Neural progenitor cell (in vitro differentiated cells): ENCODE measurements at regions not wholly inside any gene's neighbourhood (a gene's known extent, or its start where the extent isn't known, plus 50 kb on each side); places are given as distances from the start of the nearest gene placed in this dataset.
A peak's percentile ranks its signal among the peaks of the same experiment; 100 is the strongest.

Experiments used
- DNase-seq: peaks from one replicate; pipeline ENCODE4 v3.0.0-alpha.2; 2016; ENCODE audit warnings: low spot score
- H2AFZ ChIP-seq: fragments of 200-600 bp; sonication (generic); replicated peaks from 2 replicates; pipeline ENCODE4 v1.6.1; 2016; ENCODE audit warnings: antibody characterized with exemption
- H3F3A ChIP-seq: fragments of 200-600 bp; sonication (generic); 2 replicates; pipeline ENCODE4 v1.6.1; 2016; ENCODE audit warnings: antibody characterized with exemption, low read depth
- H3K27ac ChIP-seq: fragments of 200-600 bp; sonication (generic); 2 replicates; pipeline ENCODE4 v1.5.1; 2016; ENCODE audit warnings: mild to moderate bottlenecking
- H3K27me3 ChIP-seq: fragments of 200-600 bp; sonication (generic); 2 replicates; pipeline ENCODE4 v1.6.1; 2016; ENCODE audit warnings: mild to moderate bottlenecking, moderate library complexity
- H3K36me3 ChIP-seq: fragments of 200-600 bp; sonication (generic); 2 replicates; pipeline ENCODE4 v1.5.1; 2016
- H3K4me1 ChIP-seq: fragments of 200-600 bp; sonication (generic); 2 replicates; pipeline ENCODE4 v1.6.1; 2016; ENCODE audit warnings: mixed run types
- H3K4me2 ChIP-seq: fragments of 200-600 bp; sonication (generic); 2 replicates; pipeline ENCODE4 v1.6.1; 2016
- H3K4me3 ChIP-seq: fragments of 200-600 bp; sonication (generic); 2 replicates; pipeline ENCODE4 v1.5.1; 2016
- H3K79me2 ChIP-seq: fragments of 200-600 bp; sonication (generic); 2 replicates; pipeline ENCODE4 v1.6.1; 2016; ENCODE audit warnings: low read depth
- H3K9ac ChIP-seq: fragments of 200-600 bp; sonication (generic); 2 replicates; pipeline ENCODE4 v1.6.1; 2016
- H3K9me3 ChIP-seq: fragments of 200-600 bp; sonication (generic); 2 replicates; pipeline ENCODE4 v1.5.1; 2016; ENCODE audit warnings: low read depth
- H4K20me1 ChIP-seq: fragments of 200-600 bp; sonication (generic); 2 replicates; pipeline ENCODE4 v1.6.1; 2016; ENCODE audit warnings: low read depth
- H3K27ac Mint-ChIP-seq: 3 replicates; pipeline ENCODE4 v1.8.0; 2021; ENCODE audit warnings: mixed read lengths
- H3K27me3 Mint-ChIP-seq: 2 replicates; pipeline ENCODE4 v1.8.0; 2022; ENCODE audit warnings: low read depth, mild to moderate bottlenecking, inconsistent platforms, moderate library complexity, mixed read lengths; ENCODE audit not compliant: insufficient read depth
- H3K36me3 Mint-ChIP-seq: 3 replicates; pipeline ENCODE4 v1.8.0; 2021; ENCODE audit warnings: mixed read lengths
- H3K4me1 Mint-ChIP-seq: 3 replicates; pipeline ENCODE4 v1.8.0; 2021; ENCODE audit warnings: mixed read lengths
- H3K4me3 Mint-ChIP-seq: 3 replicates; pipeline ENCODE4 v1.8.0; 2021; ENCODE audit warnings: mild to moderate bottlenecking, moderate library complexity, mixed read lengths
- H3K9me3 Mint-ChIP-seq: 3 replicates; pipeline ENCODE4 v1.8.0; 2020; ENCODE audit warnings: mixed read lengths
- EZH2 ChIP-seq: fragments of 200-600 bp; sonication (generic); IDR thresholded peaks from 2 replicates; pipeline ENCODE4 v1.6.1; 2017; ENCODE audit warnings: antibody characterized with exemption, mild to moderate bottlenecking, moderate library complexity
- EZH2phosphoT487 ChIP-seq: fragments of 200-600 bp; sonication (generic); IDR thresholded peaks from 2 replicates; pipeline ENCODE4 v1.6.1; 2017; ENCODE audit warnings: antibody characterized with exemption
- TF ChIP-seq, protein P1 (sequence below): fragments of 200-600 bp; sonication (generic); IDR thresholded peaks from 2 replicates; pipeline ENCODE4 v1.5.1; 2017; ENCODE audit warnings: antibody characterized with exemption, mild to moderate bottlenecking

DNA sequence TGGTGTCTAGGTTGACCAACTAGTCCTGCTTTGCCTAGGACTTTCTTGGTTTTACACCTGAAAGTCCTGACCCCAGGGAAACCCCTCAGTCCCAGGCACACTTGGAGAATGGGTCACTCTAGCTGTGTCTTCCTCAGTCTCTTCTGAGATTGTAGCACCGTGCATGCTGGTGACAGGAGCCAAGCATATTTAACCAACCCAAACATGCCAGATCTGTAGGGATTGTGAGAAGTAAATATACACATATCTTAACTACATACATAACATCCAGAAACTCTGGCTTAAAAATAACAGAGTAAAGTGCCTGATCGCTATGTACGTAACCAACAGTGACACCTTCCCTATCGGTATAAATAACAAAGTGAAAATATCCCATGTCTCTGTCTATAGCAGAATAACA, 158.1 kb downstream of the HAPSTR1 start:
- no peak overlapping the region for H2AFZ ChIP-seq
- no peaks in the 10 kb centered on the region for H3K79me2 ChIP-seq
- H3K4me2 ChIP-seq, result no peak overlapping the region
- H3K27me3 ChIP-seq, result no peaks in the 10 kb centered on the region
- H3K4me3 ChIP-seq, result no peak overlapping the region
- H3K27me3 Mint-ChIP-seq, result peaks cover 6% of the 10 kb centered on the region
- TF ChIP-seq EZH2phosphoT487 (no peak), EZH2 (no peak)
- TF ChIP-seq, protein P1, sequence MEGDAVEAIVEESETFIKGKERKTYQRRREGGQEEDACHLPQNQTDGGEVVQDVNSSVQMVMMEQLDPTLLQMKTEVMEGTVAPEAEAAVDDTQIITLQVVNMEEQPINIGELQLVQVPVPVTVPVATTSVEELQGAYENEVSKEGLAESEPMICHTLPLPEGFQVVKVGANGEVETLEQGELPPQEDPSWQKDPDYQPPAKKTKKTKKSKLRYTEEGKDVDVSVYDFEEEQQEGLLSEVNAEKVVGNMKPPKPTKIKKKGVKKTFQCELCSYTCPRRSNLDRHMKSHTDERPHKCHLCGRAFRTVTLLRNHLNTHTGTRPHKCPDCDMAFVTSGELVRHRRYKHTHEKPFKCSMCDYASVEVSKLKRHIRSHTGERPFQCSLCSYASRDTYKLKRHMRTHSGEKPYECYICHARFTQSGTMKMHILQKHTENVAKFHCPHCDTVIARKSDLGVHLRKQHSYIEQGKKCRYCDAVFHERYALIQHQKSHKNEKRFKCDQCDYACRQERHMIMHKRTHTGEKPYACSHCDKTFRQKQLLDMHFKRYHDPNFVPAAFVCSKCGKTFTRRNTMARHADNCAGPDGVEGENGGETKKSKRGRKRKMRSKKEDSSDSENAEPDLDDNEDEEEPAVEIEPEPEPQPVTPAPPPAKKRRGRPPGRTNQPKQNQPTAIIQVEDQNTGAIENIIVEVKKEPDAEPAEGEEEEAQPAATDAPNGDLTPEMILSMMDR, result no peak
- H3K4me1 ChIP-seq, result no peaks in the 10 kb centered on the region
- no peak overlapping the region for H3K9ac ChIP-seq
- no peak overlapping the region for H3K4me3 Mint-ChIP-seq
- peaks cover 10% of the 10 kb centered on the region for H3K4me1 Mint-ChIP-seq
- H3K27ac Mint-ChIP-seq, result no peak overlapping the region
- H3F3A ChIP-seq, result no peaks in the 10 kb centered on the region
- peaks cover 4% of the 10 kb centered on the region for H3K9me3 Mint-ChIP-seq
- no peaks in the 10 kb centered on the region for H3K9me3 ChIP-seq
- H3K27ac ChIP-seq, result no peak overlapping the region
- no peaks in the 10 kb centered on the region for H3K36me3 Mint-ChIP-seq
- no peaks in the 10 kb centered on the region for H4K20me1 ChIP-seq
- DNase-seq, result no peak
- no peaks in the 10 kb centered on the region for H3K36me3 ChIP-seq

DNA sequence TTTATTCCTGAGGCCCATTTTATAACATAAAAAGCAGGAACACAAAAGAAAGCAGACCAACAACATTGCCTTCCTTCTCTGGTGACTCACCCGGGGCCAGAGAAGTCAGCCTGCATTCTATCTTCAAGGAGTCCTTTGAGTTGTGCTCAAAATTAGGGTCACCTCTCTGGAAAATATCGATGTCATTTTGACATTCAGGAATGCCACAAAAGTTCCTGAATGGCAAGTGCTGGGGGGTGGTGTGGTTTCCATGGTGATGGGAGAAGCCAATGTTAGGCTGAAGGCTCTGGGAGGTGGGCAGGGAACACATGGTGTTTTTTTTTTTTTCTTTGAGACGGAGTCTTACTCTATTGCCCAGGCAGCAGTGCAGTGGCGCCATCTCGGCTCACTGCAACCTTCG, 159.6 kb downstream of the HAPSTR1 start:
- no peaks in the 10 kb centered on the region for H4K20me1 ChIP-seq
- H3K27me3 ChIP-seq, result no peaks in the 10 kb centered on the region
- peaks cover 6% of the 10 kb centered on the region for H3K27me3 Mint-ChIP-seq
- no peaks in the 10 kb centered on the region for H3F3A ChIP-seq
- TF ChIP-seq, protein P1, result no peak
- TF ChIP-seq EZH2, result no peak
- TF ChIP-seq EZH2phosphoT487, result no peak
- no peaks in the 10 kb centered on the region for H3K36me3 Mint-ChIP-seq
- H3K4me1 ChIP-seq, result no peaks in the 10 kb centered on the region
- no peak overlapping the region for H2AFZ ChIP-seq
- no peaks in the 10 kb centered on the region for H3K9me3 ChIP-seq
- DNase-seq, result no peak
- no peak overlapping the region for H3K4me2 ChIP-seq
- H3K9me3 Mint-ChIP-seq, result peaks cover 5% of the 10 kb centered on the region
- no peaks in the 10 kb centered on the region for H3K79me2 ChIP-seq
- H3K36me3 ChIP-seq, result no peaks in the 10 kb centered on the region
- H3K4me1 Mint-ChIP-seq, result peaks cover 10% of the 10 kb centered on the region
- H3K27ac ChIP-seq, result no peak overlapping the region
- H3K27ac Mint-ChIP-seq, result no peak overlapping the region
- H3K4me3 Mint-ChIP-seq, result no peak overlapping the region
- no peak overlapping the region for H3K4me3 ChIP-seq
- no peak overlapping the region for H3K9ac ChIP-seq

DNA sequence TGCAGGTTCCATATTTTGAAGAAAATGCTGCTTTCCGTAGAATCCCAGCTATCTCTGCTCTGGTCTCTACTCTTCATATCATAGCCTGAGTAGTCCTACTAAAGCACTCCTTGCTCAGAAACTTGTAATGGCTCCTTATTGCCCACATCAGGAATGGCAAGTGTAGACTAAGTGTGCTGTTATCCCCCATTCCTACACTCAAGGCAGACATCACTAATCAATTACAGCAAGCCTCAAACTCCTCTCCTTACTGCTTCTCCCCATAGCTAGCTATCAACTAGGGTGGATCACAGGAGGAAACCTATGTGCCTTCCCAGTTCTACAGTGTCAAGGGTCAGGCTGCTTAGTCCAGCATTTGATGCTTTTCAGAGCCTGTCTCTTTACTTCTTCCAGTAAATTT, 163.4 kb downstream of the HAPSTR1 start:
- TF ChIP-seq, protein P1, result no peak
- no peak for TF ChIP-seq EZH2
- Histone ChIP-seq H3K27me3 (no peaks in the 10 kb centered on the region), H2AFZ (no peak overlapping the region), H3K9ac (no peak overlapping the region), H3K36me3 (no peaks in the 10 kb centered on the region), H3K27ac (no peak overlapping the region), H3K9me3 (no peaks in the 10 kb centered on the region), H3K4me2 (no peak overlapping the region), H3K4me1 (no peaks in the 10 kb centered on the region), H3F3A (no peaks in the 10 kb centered on the region), H3K79me2 (no peaks in the 10 kb centered on the region), H4K20me1 (no peaks in the 10 kb centered on the region), H3K4me3 (no peak overlapping the region)
- peaks cover 9% of the 10 kb centered on the region for H3K27me3 Mint-ChIP-seq
- H3K27ac Mint-ChIP-seq, result no peak overlapping the region
- H3K4me1 Mint-ChIP-seq, result peaks cover 12% of the 10 kb centered on the region
- no peak overlapping the region for H3K4me3 Mint-ChIP-seq
- DNase-seq, result no peak
- H3K36me3 Mint-ChIP-seq, result no peaks in the 10 kb centered on the region
- H3K9me3 Mint-ChIP-seq, result peaks cover 5% of the 10 kb centered on the region

DNA sequence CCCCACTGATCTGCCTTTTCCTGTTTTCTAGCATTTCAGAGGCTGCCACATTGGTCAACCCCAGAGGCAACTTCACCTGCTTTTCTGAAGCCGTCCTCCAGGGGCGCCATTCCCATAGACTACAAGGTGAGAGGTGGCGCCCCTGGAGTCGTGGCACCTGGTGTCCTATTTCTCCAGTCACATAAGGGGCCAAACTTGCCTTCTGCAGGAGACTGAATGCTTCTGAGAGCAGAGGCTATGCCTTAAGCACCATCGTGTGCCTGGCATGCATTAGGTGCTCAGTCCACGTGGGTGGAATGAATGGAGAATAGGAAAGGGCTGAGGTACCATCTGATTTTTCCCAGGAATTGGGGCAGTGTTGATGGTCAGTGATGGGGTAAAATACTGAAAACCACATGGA, 164.8 kb downstream of the HAPSTR1 start:
- no peak overlapping the region for H3K27ac ChIP-seq
- H3K4me3 ChIP-seq, result no peak overlapping the region
- no peak overlapping the region for H3K27ac Mint-ChIP-seq
- H3K27me3 ChIP-seq, result no peaks in the 10 kb centered on the region
- H3K9me3 ChIP-seq, result no peaks in the 10 kb centered on the region
- no peak overlapping the region for H3K9ac ChIP-seq
- peaks cover 8% of the 10 kb centered on the region for H3K4me1 Mint-ChIP-seq
- peaks cover 5% of the 10 kb centered on the region for H3K9me3 Mint-ChIP-seq
- H3K4me3 Mint-ChIP-seq, result no peak overlapping the region
- peak; percentile 68 for DNase-seq
- H3K79me2 ChIP-seq, result no peaks in the 10 kb centered on the region
- no peak overlapping the region for H2AFZ ChIP-seq
- H3K4me1 ChIP-seq, result no peaks in the 10 kb centered on the region
- peaks cover 12% of the 10 kb centered on the region for H3K27me3 Mint-ChIP-seq
- no peaks in the 10 kb centered on the region for H3F3A ChIP-seq
- TF ChIP-seq, protein P1, result peak; percentile 76
- no peak for TF ChIP-seq EZH2
- no peak for TF ChIP-seq EZH2phosphoT487
- no peaks in the 10 kb centered on the region for H3K36me3 Mint-ChIP-seq
- no peaks in the 10 kb centered on the region for H3K36me3 ChIP-seq
- H4K20me1 ChIP-seq, result no peaks in the 10 kb centered on the region
- no peak overlapping the region for H3K4me2 ChIP-seq
